HuH-7.5 (cell line): ENCODE measurements at regions not wholly inside any gene's neighbourhood (a gene's known extent, or its start where the extent isn't known, plus 50 kb on each side); places are given as distances from the start of the nearest gene placed in this dataset.

Source experiments
- DNase-seq: peaks from one replicate; pipeline ENCODE4 v3.0.0; 2011; ENCODE audit warnings: low spot score

- DNase-seq = no peak
These were observed 87.4 kb upstream of the FZD10 start for GRCh38 chr12:130074661-130075406.

GRCh38 chr12:130075497-130076076 lies 86.7 kb upstream of the FZD10 start:
- no peak for DNase-seq

GRCh38 chr12:130076126-130076525 lies 86.1 kb upstream of the FZD10 start:
- no peak for DNase-seq

- no peak for DNase-seq
These were observed 85.5 kb upstream of the FZD10 start for GRCh38 chr12:130076752-130077151.

- DNase-seq = no peak
These were observed 83.4 kb upstream of the FZD10 start for GRCh38 chr12:130078852-130079251.

GRCh38 chr12:130079279-130079678 lies 83.0 kb upstream of the FZD10 start:
- no peak for DNase-seq

GRCh38 chr12:130080205-130080604 lies 82.1 kb upstream of the FZD10 start:
- no peak for DNase-seq

GRCh38 chr12:130081117-130081805 lies 81.0 kb upstream of the FZD10 start:
- no peak for DNase-seq

- no peak for DNase-seq
These were observed 79.3 kb upstream of the FZD10 start for GRCh38 chr12:130083002-130083401.

- no peak for DNase-seq
These were observed 78.5 kb upstream of the FZD10 start for GRCh38 chr12:130083734-130084133.

- no peak for DNase-seq
These were observed 77.9 kb upstream of the FZD10 start for GRCh38 chr12:130084359-130084758.

- no peak for DNase-seq
These were observed 76.0 kb upstream of the FZD10 start for GRCh38 chr12:130086248-130086647.

- DNase-seq = no peak
These were observed 75.5 kb upstream of the FZD10 start for GRCh38 chr12:130086797-130087196.

GRCh38 chr12:130087222-130087621 lies 75.0 kb upstream of the FZD10 start:
- no peak for DNase-seq

GRCh38 chr12:130088504-130088903 lies 73.8 kb upstream of the FZD10 start:
- DNase-seq = no peak

- DNase-seq = no peak
These were observed 71.7 kb upstream of the FZD10 start for GRCh38 chr12:130090542-130090941.

- no peak for DNase-seq
These were observed 68.9 kb upstream of the FZD10 start for GRCh38 chr12:130093380-130093779.

GRCh38 chr12:130097342-130097741 lies 64.9 kb upstream of the FZD10 start:
- DNase-seq = no peak

GRCh38 chr12:130097798-130098255 lies 64.4 kb upstream of the FZD10 start:
- no peak for DNase-seq

- no peak for DNase-seq
These were observed 63.8 kb upstream of the FZD10 start for GRCh38 chr12:130098301-130099005.

GRCh38 chr12:130100634-130101362 lies 61.5 kb upstream of the FZD10 start:
- DNase-seq = no peak

GRCh38 chr12:130101370-130101769 lies 60.9 kb upstream of the FZD10 start:
- DNase-seq = no peak
